ENCODE measurements at regions not wholly inside any gene's neighbourhood (a gene's known extent, or its start where the extent isn't known, plus 50 kb on each side); places are given as distances from the start of the nearest gene placed in this dataset.

DNA sequence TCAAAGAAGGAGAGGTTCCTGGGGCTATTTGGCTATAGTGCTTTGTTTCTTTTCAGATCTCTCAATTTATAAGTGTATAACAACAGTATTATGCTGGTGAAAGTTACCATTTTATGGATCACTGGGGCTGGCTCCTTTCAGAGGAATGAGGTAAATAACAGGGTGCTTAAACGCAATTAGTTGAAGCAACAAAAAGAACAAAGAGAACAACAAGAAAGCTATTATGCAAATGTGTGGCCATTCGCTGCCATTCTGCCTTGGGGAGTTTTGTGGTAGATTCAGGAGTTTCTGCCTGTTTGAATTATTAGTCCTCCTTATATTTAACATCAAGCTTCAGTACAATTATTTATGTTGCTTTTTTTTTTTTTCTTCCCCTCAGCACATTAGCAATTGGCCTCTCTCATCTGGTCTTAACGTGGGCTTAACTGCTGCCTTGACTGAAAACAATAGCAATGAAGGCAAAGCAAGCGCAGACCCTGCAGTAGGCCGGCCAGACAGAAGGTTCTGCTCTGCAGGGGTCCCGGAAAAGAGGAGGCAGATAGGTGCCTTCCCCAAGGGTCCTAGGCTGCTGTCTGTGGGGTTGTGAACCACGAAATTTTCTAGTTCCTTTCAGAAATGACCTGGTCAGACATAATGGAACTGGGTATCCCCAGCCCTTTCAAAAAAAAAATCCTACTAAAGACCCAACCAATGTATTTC lies 339.9 kb upstream of the PODXL start:
- no peak for DNase-seq

GRCh38 chr7:131895541-131896164 lies 339.2 kb upstream of the PODXL start:
- DNase-seq: no peak

- DNase-seq: no peak
Observed at GRCh38 chr7:131893631-131894340, 337.4 kb upstream of the PODXL start.

GRCh38 chr7:131890176-131890575 lies 333.7 kb upstream of the PODXL start:
- peak; percentile 23 for DNase-seq

DNA sequence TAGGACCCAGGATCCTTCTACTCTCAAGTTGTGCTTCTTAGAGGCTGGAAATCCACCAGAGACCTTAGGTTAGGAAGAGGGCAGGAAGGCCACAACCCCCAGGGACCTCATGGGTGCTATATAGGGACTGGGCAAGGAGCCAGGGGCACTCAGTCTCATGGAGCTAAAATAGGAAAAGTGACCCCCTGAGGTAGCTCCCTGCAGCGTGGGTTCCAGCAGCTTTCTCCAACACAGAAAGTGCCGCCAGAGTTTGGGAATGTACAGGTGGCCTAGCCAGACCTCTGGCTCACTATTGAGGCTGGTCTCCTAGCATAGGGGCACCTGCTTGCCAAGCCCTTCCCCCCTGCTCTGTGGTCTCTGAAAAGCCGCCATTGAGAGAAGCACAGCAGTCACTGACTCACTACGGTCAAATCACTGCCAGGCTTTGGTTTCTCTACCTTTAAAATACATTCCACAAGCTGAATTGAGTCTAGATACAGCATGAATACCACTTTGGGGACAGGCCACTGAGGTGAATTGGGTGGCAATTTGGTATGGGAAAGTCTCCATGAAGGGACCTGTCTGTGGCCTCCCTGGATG lies 333.2 kb upstream of the PODXL start:
- DNase-seq: no peak

GRCh38 chr7:131883769-131884168 lies 327.3 kb upstream of the PODXL start:
- no peak for DNase-seq

DNA sequence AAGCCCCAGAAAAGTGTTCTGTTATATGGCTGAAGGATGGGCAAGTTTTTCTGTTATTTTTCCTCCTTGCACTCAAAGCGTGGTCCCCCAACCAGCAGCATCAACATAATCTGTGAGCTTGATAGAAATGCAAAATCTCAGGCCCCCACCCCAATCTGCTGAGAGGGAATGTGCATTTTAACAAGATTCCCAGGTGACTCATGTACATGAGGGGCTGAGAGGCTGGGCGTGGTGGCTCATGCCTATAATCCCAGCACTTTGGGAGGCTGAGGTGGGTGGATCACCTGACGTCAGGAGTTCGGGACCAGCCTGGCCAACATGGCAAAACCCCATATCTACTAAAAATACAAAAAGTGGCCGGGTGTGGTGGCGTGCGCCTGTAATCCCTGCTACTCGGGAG lies 326.8 kb upstream of the PODXL start:
- DNase-seq: no peak

DNA sequence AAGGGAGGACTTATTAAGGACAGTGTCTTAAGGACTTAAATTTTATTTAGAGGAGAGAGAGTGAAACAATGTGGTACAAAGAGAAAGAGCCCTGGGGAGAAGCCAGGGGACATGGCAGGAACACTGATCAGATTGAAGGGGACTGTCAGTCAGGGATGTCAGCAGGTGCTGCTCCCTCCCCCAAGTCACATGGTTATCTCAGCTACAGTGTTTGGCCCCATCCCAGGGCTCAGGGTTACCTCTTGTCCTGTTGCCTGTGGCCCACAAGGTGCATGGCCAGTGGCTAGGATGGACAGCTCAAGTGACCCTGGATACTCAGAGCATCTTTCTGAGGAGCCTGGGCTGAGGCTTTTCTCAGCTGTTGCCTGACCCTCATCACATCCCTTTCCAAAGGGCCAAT lies 325.9 kb upstream of the PODXL start:
- DNase-seq: no peak

DNA sequence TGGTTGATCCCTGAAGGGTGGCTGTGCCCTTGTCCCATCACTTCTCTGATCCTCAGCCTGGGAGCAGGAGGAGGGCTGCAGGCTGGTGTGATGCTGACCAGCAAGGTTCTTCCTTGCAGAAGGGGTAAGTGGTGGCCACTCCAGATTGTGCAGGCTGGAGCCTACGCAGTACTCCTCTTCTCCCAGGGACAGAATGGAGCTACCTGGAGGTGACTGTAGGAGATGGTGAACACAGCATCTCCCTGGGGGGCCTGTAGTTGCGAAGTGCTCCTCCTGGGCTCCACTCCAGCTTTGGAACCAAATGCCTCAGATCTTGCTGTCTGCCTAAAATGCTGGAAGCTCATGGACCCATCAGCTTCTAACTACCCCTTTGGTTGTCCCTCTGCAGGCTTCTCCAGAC lies 323.6 kb upstream of the PODXL start:
- DNase-seq: no peak

- no peak for DNase-seq
Observed at GRCh38 chr7:131879424-131879823, 323.0 kb upstream of the PODXL start.

- no peak for DNase-seq
Observed at GRCh38 chr7:131878777-131879176, 322.3 kb upstream of the PODXL start.

GRCh38 chr7:131873581-131873980 lies 317.2 kb upstream of the PODXL start:
- DNase-seq: no peak

DNA sequence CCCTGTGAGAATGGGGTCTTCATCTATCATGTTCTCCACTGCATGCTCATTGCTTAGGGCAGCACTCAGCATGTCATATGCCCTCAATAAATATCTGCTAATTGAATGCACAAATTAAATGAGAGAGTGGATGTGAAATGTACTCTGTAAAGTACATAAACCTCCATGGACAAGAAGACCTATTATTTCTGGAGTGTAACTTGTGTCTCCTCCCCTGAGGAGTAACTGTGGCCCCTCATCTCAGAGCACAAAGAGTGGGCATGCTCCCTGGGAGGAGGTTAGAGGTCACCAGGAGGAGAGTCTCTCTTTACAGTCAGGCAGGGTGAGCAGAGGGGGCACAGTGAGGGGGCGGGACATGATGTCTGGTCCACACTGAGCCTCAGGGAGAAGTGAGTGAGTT lies 313.6 kb upstream of the PODXL start:
- no peak for DNase-seq

GRCh38 chr7:131869169-131869844 lies 312.9 kb upstream of the PODXL start:
- DNase-seq: no peak

GRCh38 chr7:131867461-131867860 lies 311.0 kb upstream of the PODXL start:
- DNase-seq: no peak

GRCh38 chr7:131865911-131866310 lies 309.5 kb upstream of the PODXL start:
- DNase-seq: no peak

- DNase-seq: no peak
Observed at GRCh38 chr7:131861620-131862346, 305.4 kb upstream of the PODXL start.

DNA sequence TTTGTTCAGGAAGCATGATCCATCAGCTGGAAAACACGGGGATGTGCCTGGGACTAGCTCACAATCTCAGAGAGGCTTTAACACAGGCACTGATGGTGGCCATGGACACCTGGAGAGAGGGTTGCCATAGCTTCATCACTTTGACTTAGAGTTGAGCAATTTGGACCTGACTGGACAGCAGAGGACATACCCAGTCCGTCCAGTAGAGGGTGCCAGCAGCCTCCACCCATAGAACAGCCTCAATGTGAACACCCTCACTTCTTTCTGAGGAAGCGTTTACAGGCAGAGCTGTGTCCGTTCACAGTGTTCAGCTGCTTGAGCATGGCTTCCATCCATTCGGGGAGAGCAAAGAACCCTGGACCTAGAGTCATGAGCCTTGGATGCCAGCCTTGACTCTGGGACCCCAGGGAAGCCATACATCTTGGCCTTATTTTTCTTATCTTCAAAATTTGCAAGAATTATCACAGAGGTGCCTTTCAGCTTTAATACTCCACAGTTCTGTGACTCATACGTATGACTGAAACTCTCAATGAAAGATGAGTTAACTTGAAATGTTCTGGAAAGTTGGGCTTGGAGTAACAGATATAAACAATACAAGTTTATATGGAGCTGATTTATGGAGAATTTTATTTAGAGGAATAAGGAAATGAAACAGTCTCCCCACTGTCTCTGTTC lies 302.9 kb upstream of the PODXL start:
- DNase-seq: peak; percentile 63

GRCh38 chr7:131858611-131859010 lies 302.2 kb upstream of the PODXL start:
- DNase-seq: no peak

GRCh38 chr7:131849472-131849871 lies 293.0 kb upstream of the PODXL start:
- no peak for DNase-seq

GRCh38 chr7:131848033-131848432 lies 291.6 kb upstream of the PODXL start:
- DNase-seq: no peak
